ENCODE measurements at regions not wholly inside any gene's neighbourhood (a gene's known extent, or its start where the extent isn't known, plus 50 kb on each side); places are given as distances from the start of the nearest gene placed in this dataset.

- TF ChIP-seq CTCF (IDR thresholded peaks at IDR 0.05) (no peak), EZH2 (IDR thresholded peaks at IDR 0.05) (no peak), EZH2phosphoT487 (IDR thresholded peaks at IDR 0.05) (no peak)
These were observed 221.6 kb upstream of the SDK2 start for GRCh38 chr17:73865831-73866230.

Data from neural progenitor cell (in vitro differentiated cells).